A549 (cell line): ENCODE measurements at regions not wholly inside any gene's neighbourhood (a gene's known extent, or its start where the extent isn't known, plus 50 kb on each side); places are given as distances from the start of the nearest gene placed in this dataset.

ENCODE experiments used
- ATAC-seq, 2 experiments: fragments of 200-7000 bp in 1 of 2; fragments of >200 bp in 1 of 2; cut with Nextera tagmentation in 1 of 2; cut with Tn5 transposase in 1 of 2; 3 replicates each; pipeline versions ENCODE4 v1.8.0 to v1.9.1; 2018 to 2020; ENCODE audit warnings: mild to moderate bottlenecking in 1 of 2, moderate library complexity in 1 of 2
- CTCF ChIA-PET: fragments of 300-600 bp; sonication (Branson Sonifier 250); formaldehyde crosslinking; extraction: SDS; loops from one replicate; lab custom pipeline; 2021; ENCODE audit warnings: antibody characterized with exemption, inconsistent platforms; lab: Yijun Ruan, JAX
- POLR2A ChIA-PET: fragments of 350-600 bp; formaldehyde crosslinking; extraction: SDS; loops from one replicate; lab custom pipeline; 2021; ENCODE audit warnings: antibody characterized with exemption, inconsistent platforms; lab: Yijun Ruan, JAX
- DNase-seq, 2 experiments: peaks; one replicate each; pipeline versions ENCODE4 v3.0.0 to v3.0.0-alpha.2; 2011 to 2016; ENCODE audit warnings: low read depth in 1 of 2, low spot score in 1 of 2
- FAIRE-seq: peaks from 2 replicates; lab custom pipeline; 2011; peaks lifted over from hg19 to GRCh38; lab: Jason Lieb, UNC
- H3K27ac ChIP-seq, 2 experiments: fragments of >200 bp; sonication (Bioruptor Twin); formaldehyde crosslinking; 3 replicates each; pipeline ENCODE4 v1.5.1; 2016 to 2017
- H3K4me1 ChIP-seq: fragments of >200 bp; sonication (Bioruptor Twin); formaldehyde crosslinking; 3 replicates; pipeline ENCODE4 v1.6.1; 2016
- H3K4me2 ChIP-seq: fragments of >200 bp; sonication (Bioruptor Twin); formaldehyde crosslinking; 3 replicates; pipeline ENCODE4 v1.6.1; 2016
- H3K4me3 ChIP-seq: fragments of >200 bp; sonication (Bioruptor Twin); formaldehyde crosslinking; 3 replicates; pipeline ENCODE4 v1.5.1; 2016
- H3K9me3 ChIP-seq: fragments of >200 bp; sonication (Bioruptor Twin); formaldehyde crosslinking; 3 replicates; pipeline ENCODE4 v1.6.1; 2016
- BCL3 ChIP-seq: fragments of >200 bp; sonication (Bioruptor Twin); formaldehyde crosslinking; IDR thresholded peaks from 3 replicates; pipeline ENCODE4 v1.6.1; 2016
- CBX2 ChIP-seq: fragments of 200-600 bp; sonication (generic); IDR thresholded peaks from 2 replicates; pipeline ENCODE4 v1.6.1; 2016; ENCODE audit warnings: low read depth, mild to moderate bottlenecking, borderline replicate concordance
- CBX8 ChIP-seq: fragments of 200-600 bp; sonication (generic); IDR thresholded peaks from 2 replicates; pipeline ENCODE4 v1.6.1; 2016
- EP300 ChIP-seq, 2 experiments: fragments of >200 bp; sonication (Bioruptor Twin); formaldehyde crosslinking; IDR thresholded peaks; 2 replicates in 1 of 2; 3 replicates in 1 of 2; pipeline ENCODE4 v1.6.1; 2016 to 2017
- FOXS1 ChIP-seq: fragments of 250-450 bp; sonication (Bioruptor Pico); IDR thresholded peaks from 2 replicates; pipeline ENCODE4 v1.5.0; 2020; ENCODE audit warnings: mild to moderate bottlenecking, moderate library complexity
- HDAC2 ChIP-seq: fragments of 200-600 bp; sonication (generic); IDR thresholded peaks from 2 replicates; pipeline ENCODE4 v1.6.1; 2016
- JUNB ChIP-seq: fragments of >200 bp; sonication (Bioruptor Twin); formaldehyde crosslinking; IDR thresholded peaks from 2 replicates; pipeline ENCODE4 v1.6.1; 2016
- MAFK ChIP-seq: fragments of 450-650 bp; IDR thresholded peaks from 2 replicates; pipeline ENCODE4 v1.6.1; 2014; ENCODE audit not compliant: partially characterized antibody
- MAZ ChIP-seq: fragments of 150-350 bp; IDR thresholded peaks from 2 replicates; pipeline ENCODE4 v1.6.1; 2014; ENCODE audit warnings: antibody characterized with exemption, low read depth, low read length, borderline replicate concordance
- NR3C1 ChIP-seq: fragments of >200 bp; sonication (Bioruptor Twin); formaldehyde crosslinking; IDR thresholded peaks from 3 replicates; pipeline ENCODE4 v1.6.1; 2017
- PHF8 ChIP-seq: fragments of 200-600 bp; sonication (generic); IDR thresholded peaks from 2 replicates; pipeline ENCODE4 v1.6.1; 2016; ENCODE audit warnings: low read depth, mild to moderate bottlenecking, antibody characterized with exemption, moderate library complexity, borderline replicate concordance
- POLR2A ChIP-seq: IDR thresholded peaks from 2 replicates; pipeline ENCODE4 v1.6.1; 2012; ENCODE audit warnings: mild to moderate bottlenecking, low read length
- SMC3 ChIP-seq: fragments of >200 bp; sonication (Bioruptor Twin); formaldehyde crosslinking; IDR thresholded peaks from 3 replicates; pipeline ENCODE4 v1.6.1; 2018; ENCODE audit warnings: inconsistent platforms
- SREBF2 ChIP-seq: fragments of 450-650 bp; IDR thresholded peaks from 2 replicates; pipeline ENCODE4 v1.6.1; 2014; ENCODE audit warnings: mild to moderate bottlenecking, moderate library complexity
- TP53 ChIP-seq: fragments of 250-450 bp; sonication (Bioruptor Pico); IDR thresholded peaks from 2 replicates; pipeline ENCODE4 v1.5.0; 2021; ENCODE audit warnings: mild to moderate bottlenecking, moderate library complexity
- ZFP36 ChIP-seq: fragments of 450-650 bp; IDR thresholded peaks from 2 replicates; pipeline ENCODE4 v1.6.1; 2014; ENCODE audit warnings: borderline replicate concordance; ENCODE audit not compliant: partially characterized antibody
- WGBS: methylation state at CpG from one replicate; pipeline ENCODE4 v1.1.6; 2017; ENCODE audit errors: missing lambda C conversion rate; 5-methylcytosine and 5-hydroxymethylcytosine counted together
- TF ChIP-seq, protein P1 (sequence below): IDR thresholded peaks from 2 replicates; pipeline ENCODE4 v1.6.1; 2012; ENCODE audit warnings: low read depth, borderline replicate concordance
- TF ChIP-seq, protein P2 (sequence below): fragments of >200 bp; sonication (Bioruptor Twin); formaldehyde crosslinking; IDR thresholded peaks from 2 replicates; pipeline ENCODE4 v1.6.1; 2016
- TF ChIP-seq, protein P3 (sequence below): fragments of 200-600 bp; sonication (generic); IDR thresholded peaks from 2 replicates; pipeline ENCODE4 v1.6.1; 2016; ENCODE audit warnings: antibody characterized with exemption, mild to moderate bottlenecking, moderate library complexity

DNA sequence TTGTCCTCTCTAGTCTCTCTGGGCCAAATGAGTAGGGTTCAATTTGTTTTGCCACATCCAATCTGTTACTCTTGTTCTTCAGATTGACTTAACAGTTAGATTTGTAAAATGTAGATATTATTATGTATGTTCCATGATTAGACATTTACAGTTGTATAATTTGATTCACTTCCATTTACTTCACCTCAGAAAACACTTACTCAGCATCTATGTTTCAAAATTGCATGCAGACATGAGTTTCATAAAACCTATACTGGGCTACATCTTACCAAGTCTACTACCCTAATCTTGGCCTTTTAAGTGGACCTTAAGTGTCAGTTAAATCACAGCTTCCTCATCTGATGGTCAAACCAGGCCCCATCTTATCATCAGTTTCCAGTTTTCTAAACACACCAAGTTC is 1181.2 kb upstream of the CDH9 start:
- FAIRE-seq, result no peak
- no peak overlapping the region for H3K27ac ChIP-seq
- no peak for DNase-seq
- ATAC-seq, result no peak
- TF ChIP-seq MAFK, result peak; percentile 71
- TF ChIP-seq CBX2, result no peak
- TF ChIP-seq TP53 (CRISPR knock-in tag), result no peak
- TF ChIP-seq, all 56 proteins: peak for 1
- Histone ChIP-seq H3K4me2 (no peak overlapping the region), H3K4me3 (no peak overlapping the region), H3K4me1 (no peaks in the 10 kb centered on the region), H3K9me3 (peaks cover 6% of the 10 kb centered on the region; the same call in 2 of the 3 replicates)
- ChIA-PET POLR2A (no interaction called here), CTCF (no interaction called here)

DNA sequence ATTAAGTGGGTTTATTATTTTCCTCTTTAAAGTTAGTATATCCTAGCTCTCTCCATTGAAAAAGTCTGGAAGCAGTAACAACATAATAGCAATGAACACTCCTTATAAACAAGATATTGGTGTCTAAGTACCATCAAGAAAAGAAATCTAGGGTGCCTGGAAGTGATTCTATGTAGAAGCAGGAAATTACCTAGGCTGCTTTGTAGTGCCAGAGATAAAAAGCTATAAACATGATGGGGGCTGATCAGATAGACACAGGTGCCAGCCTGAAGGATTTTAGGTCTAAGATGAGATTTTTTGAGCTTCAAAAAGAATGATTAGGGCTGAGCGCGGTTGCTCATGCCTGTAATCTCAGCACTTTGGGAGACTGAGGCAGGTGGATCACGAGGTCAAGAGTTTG is 1179.3 kb upstream of the CDH9 start:
- DNase-seq (no peak), ATAC-seq (no peak), FAIRE-seq (no peak)
- H3K9me3 ChIP-seq, result peaks cover 6% of the 10 kb centered on the region; the same call in 2 of the 3 replicates
- POLR2A ChIA-PET, result no interaction called here
- H3K27ac ChIP-seq, result no peak overlapping the region
- H3K4me2 ChIP-seq, result no peak overlapping the region
- 53% methylated on average over 3 of the region's 3 CpGs for WGBS
- CTCF ChIA-PET, result no interaction called here
- no peaks in the 10 kb centered on the region for H3K4me1 ChIP-seq
- TF ChIP-seq, protein P1, sequence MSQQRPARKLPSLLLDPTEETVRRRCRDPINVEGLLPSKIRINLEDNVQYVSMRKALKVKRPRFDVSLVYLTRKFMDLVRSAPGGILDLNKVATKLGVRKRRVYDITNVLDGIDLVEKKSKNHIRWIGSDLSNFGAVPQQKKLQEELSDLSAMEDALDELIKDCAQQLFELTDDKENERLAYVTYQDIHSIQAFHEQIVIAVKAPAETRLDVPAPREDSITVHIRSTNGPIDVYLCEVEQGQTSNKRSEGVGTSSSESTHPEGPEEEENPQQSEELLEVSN, result no peak
- no peak for TF ChIP-seq NR3C1
- TF ChIP-seq TP53 (CRISPR knock-in tag), result no peak
- no peak for TF ChIP-seq FOXS1 (CRISPR knock-in tag)
- TF ChIP-seq MAZ, result no peak
- no peak for TF ChIP-seq JUNB
- no peak for TF ChIP-seq SMC3
- H3K4me3 ChIP-seq, result no peak overlapping the region

GRCh38 chr5:28216939-28217360 is 1178.6 kb upstream of the CDH9 start:
- DNase-seq (no peak), FAIRE-seq (no peak), ATAC-seq (no peak)
- ChIA-PET CTCF (no interaction called here), POLR2A (no interaction called here)
- Histone ChIP-seq H3K4me3 (no peak overlapping the region), H3K4me1 (no peaks in the 10 kb centered on the region), H3K4me2 (no peak overlapping the region), H3K27ac (no peak overlapping the region), H3K9me3 (peaks cover 6% of the 10 kb centered on the region; the same call in 2 of the 3 replicates)
- WGBS, result 38% methylated on average over 2 of the region's 2 CpGs
- no peak for TF ChIP-seq FOXS1 (CRISPR knock-in tag)
- no peak for TF ChIP-seq POLR2A
- no peak for TF ChIP-seq SREBF2
- TF ChIP-seq EP300 (IDR thresholded peaks at IDR 0.05), result no peak
- no peak for TF ChIP-seq JUNB
- TF ChIP-seq SMC3, result no peak
- no peak for TF ChIP-seq BCL3
- no peak for TF ChIP-seq CBX8
- TF ChIP-seq, protein P2, sequence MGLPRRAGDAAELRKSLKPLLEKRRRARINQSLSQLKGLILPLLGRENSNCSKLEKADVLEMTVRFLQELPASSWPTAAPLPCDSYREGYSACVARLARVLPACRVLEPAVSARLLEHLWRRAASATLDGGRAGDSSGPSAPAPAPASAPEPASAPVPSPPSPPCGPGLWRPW, result no peak
- no peak for TF ChIP-seq HDAC2
- no peak for TF ChIP-seq PHF8
- TF ChIP-seq MAZ, result no peak
- TF ChIP-seq ZFP36, result no peak
- TF ChIP-seq, protein P3, sequence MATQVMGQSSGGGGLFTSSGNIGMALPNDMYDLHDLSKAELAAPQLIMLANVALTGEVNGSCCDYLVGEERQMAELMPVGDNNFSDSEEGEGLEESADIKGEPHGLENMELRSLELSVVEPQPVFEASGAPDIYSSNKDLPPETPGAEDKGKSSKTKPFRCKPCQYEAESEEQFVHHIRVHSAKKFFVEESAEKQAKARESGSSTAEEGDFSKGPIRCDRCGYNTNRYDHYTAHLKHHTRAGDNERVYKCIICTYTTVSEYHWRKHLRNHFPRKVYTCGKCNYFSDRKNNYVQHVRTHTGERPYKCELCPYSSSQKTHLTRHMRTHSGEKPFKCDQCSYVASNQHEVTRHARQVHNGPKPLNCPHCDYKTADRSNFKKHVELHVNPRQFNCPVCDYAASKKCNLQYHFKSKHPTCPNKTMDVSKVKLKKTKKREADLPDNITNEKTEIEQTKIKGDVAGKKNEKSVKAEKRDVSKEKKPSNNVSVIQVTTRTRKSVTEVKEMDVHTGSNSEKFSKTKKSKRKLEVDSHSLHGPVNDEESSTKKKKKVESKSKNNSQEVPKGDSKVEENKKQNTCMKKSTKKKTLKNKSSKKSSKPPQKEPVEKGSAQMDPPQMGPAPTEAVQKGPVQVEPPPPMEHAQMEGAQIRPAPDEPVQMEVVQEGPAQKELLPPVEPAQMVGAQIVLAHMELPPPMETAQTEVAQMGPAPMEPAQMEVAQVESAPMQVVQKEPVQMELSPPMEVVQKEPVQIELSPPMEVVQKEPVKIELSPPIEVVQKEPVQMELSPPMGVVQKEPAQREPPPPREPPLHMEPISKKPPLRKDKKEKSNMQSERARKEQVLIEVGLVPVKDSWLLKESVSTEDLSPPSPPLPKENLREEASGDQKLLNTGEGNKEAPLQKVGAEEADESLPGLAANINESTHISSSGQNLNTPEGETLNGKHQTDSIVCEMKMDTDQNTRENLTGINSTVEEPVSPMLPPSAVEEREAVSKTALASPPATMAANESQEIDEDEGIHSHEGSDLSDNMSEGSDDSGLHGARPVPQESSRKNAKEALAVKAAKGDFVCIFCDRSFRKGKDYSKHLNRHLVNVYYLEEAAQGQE, result no peak
